GM12872 (cell line): ENCODE measurements at regions not wholly inside any gene's neighbourhood (a gene's known extent, or its start where the extent isn't known, plus 50 kb on each side); places are given as distances from the start of the nearest gene placed in this dataset.

ENCODE experiments used
- TF ChIP-seq, protein P1 (sequence below): IDR thresholded peaks from 3 replicates; pipeline ENCODE4 v1.5.1; 2011; ENCODE audit warnings: low read depth, mild to moderate bottlenecking, low read length, moderate library complexity; ENCODE audit not compliant: insufficient read depth

- TF ChIP-seq, protein P1, sequence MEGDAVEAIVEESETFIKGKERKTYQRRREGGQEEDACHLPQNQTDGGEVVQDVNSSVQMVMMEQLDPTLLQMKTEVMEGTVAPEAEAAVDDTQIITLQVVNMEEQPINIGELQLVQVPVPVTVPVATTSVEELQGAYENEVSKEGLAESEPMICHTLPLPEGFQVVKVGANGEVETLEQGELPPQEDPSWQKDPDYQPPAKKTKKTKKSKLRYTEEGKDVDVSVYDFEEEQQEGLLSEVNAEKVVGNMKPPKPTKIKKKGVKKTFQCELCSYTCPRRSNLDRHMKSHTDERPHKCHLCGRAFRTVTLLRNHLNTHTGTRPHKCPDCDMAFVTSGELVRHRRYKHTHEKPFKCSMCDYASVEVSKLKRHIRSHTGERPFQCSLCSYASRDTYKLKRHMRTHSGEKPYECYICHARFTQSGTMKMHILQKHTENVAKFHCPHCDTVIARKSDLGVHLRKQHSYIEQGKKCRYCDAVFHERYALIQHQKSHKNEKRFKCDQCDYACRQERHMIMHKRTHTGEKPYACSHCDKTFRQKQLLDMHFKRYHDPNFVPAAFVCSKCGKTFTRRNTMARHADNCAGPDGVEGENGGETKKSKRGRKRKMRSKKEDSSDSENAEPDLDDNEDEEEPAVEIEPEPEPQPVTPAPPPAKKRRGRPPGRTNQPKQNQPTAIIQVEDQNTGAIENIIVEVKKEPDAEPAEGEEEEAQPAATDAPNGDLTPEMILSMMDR, result no peak
Observed at GRCh38 chr18:61694236-61694635, 198.6 kb downstream of the RNF152 start.

DNA sequence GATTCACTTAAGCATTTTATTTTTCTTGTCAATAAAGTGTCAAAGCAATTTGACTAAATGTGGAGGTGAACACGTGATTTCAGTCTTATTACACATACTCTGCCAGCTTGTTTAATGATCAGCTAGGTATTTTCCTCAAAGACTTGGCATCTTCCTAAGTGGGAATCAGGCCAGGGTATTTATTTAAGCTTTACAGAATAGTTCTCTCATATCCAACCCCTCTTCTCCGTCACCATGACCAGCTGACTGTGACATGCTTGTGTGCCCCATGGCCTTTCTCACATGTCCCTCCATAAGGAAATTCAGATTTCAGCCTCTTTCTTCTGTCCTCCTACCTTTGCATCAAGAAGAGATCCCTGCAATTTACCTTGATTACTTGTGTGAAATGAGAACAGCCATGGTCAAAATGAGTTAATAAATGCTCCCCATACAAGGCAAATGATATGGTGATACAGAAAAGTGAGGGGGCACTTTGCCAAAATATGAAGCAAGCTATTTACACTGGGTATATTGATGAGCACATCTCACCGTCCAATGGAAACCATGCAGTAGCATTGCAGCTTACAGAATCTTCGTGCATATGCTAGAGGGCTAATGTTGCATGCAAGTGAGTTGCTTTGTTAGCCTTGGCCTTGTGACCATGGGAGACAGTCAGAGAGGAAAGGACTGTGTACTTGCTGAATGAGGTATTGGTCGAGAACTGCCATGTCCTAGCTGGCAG is 202.2 kb downstream of the RNF152 start:
- TF ChIP-seq, protein P1, result no peak

DNA sequence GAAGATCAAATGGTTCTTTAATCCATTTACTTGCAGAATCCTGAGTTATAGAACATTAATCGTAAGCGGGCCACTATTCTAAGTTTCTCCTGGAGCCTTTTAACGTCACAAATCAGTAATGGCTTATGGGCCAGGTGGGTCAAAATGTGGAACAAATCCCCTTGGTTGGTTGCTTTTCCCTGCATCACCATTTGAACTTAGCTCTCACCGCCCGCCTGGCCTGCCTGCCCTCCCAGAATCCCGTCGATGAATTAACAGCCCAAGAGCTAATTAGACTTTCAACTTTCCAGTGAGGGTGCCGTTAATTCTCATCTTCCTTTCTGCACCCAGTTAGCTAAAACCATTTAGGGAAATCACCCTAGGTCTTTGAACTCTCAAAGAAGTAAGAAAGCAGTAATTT is 205.5 kb downstream of the RNF152 start:
- TF ChIP-seq, protein P1, result no peak

GRCh38 chr18:61683856-61684255 is 209.0 kb downstream of the RNF152 start:
- TF ChIP-seq, protein P1, result no peak

DNA sequence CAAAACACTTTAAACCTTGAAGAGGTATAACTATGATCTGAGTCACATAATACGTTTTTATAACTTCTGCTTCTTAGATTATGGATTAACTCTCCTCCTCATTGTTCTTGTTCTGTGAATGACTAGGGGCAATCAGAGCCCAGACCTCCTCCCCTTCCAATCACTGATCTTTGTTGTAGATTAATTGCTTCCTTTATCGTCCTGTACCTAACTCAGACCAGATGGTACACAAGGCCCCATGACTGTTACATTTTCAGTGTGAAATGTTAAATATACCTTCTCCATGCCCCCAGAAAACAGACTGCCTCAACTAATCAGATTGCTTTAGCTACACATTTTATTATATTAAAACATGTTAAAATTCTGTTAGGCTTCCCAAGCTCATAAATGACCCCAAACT is 211.7 kb downstream of the RNF152 start:
- TF ChIP-seq, protein P1, result no peak

GRCh38 chr18:61679836-61680235 is 213.0 kb downstream of the RNF152 start:
- TF ChIP-seq, protein P1, result no peak

DNA sequence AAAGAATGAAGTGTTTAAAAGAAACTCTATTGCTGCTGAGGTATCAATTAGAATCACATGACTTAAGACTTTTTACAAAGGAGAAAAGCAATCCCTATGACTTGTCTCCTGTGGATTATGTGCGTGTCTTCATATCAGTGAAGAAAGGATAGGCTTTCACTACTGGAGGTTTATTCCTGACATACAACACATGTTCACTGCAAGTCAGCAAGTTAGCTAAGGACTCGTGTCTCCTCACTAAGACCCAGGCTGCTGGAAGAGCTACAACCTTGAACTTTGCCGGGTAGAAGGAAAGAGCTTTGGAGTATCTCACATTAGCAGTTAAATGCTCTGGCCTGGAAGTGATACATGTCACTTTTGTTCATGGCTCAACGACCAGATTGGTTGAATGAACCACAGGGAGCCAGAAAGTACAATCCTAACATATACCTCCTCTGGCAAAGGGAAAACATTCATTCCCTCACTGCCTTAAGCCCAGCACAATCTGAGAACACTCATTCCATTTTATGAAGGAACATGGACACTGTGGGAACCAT is 215.3 kb downstream of the RNF152 start:
- TF ChIP-seq, protein P1, result no peak
